BLaER1 (cell line): ENCODE measurements at regions not wholly inside any gene's neighbourhood (a gene's known extent, or its start where the extent isn't known, plus 50 kb on each side); places are given as distances from the start of the nearest gene placed in this dataset.

Source experiments
- H3K27ac ChIP-seq: shearing (Covaris generic); formaldehyde crosslinking; 2 replicates; pipeline ENCODE4 v1.8.1; 2022
- H3K27me3 ChIP-seq: shearing (Covaris generic); formaldehyde crosslinking; 2 replicates; pipeline ENCODE4 v1.8.1; 2022
- H3K36me3 ChIP-seq: shearing (Covaris generic); formaldehyde crosslinking; 2 replicates; pipeline ENCODE4 v1.8.1; 2022
- H3K4me1 ChIP-seq: shearing (Covaris generic); formaldehyde crosslinking; 2 replicates; pipeline ENCODE4 v1.8.1; 2022
- H3K4me2 ChIP-seq: shearing (Covaris generic); formaldehyde crosslinking; 2 replicates; pipeline ENCODE4 v1.8.1; 2022
- H3K4me3 ChIP-seq: shearing (Covaris generic); formaldehyde crosslinking; 2 replicates; pipeline ENCODE4 v1.8.1; 2022
- H3K9ac ChIP-seq: shearing (Covaris generic); formaldehyde crosslinking; 2 replicates; pipeline ENCODE4 v1.8.1; 2022
- H3K9me3 ChIP-seq: shearing (Covaris generic); formaldehyde crosslinking; 2 replicates; pipeline ENCODE4 v1.8.1; 2022
- H4K20me1 ChIP-seq: shearing (Covaris generic); formaldehyde crosslinking; 2 replicates; pipeline ENCODE4 v1.8.1; 2022
- Cebpa-rat ChIP-seq: shearing (Covaris generic); IDR thresholded peaks from 2 replicates; pipeline ENCODE4 v1.8.1; 2022

GRCh38 chr9:17846948-17847655 is 268.2 kb downstream of the SH3GL2 start:
- H4K20me1 ChIP-seq = no peaks in the 10 kb centered on the region
- H3K36me3 ChIP-seq = no peaks in the 10 kb centered on the region
- H3K9ac ChIP-seq = no peak overlapping the region
- peaks cover 31% of the 10 kb centered on the region for H3K9me3 ChIP-seq
- H3K27me3 ChIP-seq = no peaks in the 10 kb centered on the region
- H3K4me3 ChIP-seq = no peak overlapping the region
- no peak overlapping the region for H3K4me2 ChIP-seq
- no peaks in the 10 kb centered on the region for H3K4me1 ChIP-seq
- TF ChIP-seq Cebpa-rat = no peak
- no peak overlapping the region for H3K27ac ChIP-seq

GRCh38 chr9:17847908-17848307 is 269.0 kb downstream of the SH3GL2 start:
- H3K36me3 ChIP-seq = no peaks in the 10 kb centered on the region
- no peaks in the 10 kb centered on the region for H4K20me1 ChIP-seq
- H3K4me1 ChIP-seq = no peaks in the 10 kb centered on the region
- H3K27me3 ChIP-seq = no peaks in the 10 kb centered on the region
- H3K4me2 ChIP-seq = no peak overlapping the region
- H3K9me3 ChIP-seq = peaks cover 31% of the 10 kb centered on the region
- TF ChIP-seq Cebpa-rat = no peak
- H3K27ac ChIP-seq = no peak overlapping the region
- no peak overlapping the region for H3K4me3 ChIP-seq
- no peak overlapping the region for H3K9ac ChIP-seq

- no peaks in the 10 kb centered on the region for H3K36me3 ChIP-seq
Observed at GRCh38 chr9:17852108-17852507, 273.2 kb downstream of the SH3GL2 start.

GRCh38 chr9:17854487-17854886 is 275.6 kb downstream of the SH3GL2 start:
- Histone ChIP-seq H4K20me1 (no peaks in the 10 kb centered on the region), H3K9ac (no peak overlapping the region), H3K4me3 (no peak overlapping the region), H3K9me3 (no peaks in the 10 kb centered on the region), H3K4me1 (no peaks in the 10 kb centered on the region), H3K27ac (no peak overlapping the region), H3K27me3 (no peaks in the 10 kb centered on the region), H3K4me2 (no peak overlapping the region), H3K36me3 (no peaks in the 10 kb centered on the region)
- no peak for TF ChIP-seq Cebpa-rat

More at GRCh38 chr9:17852108-17852507, 273.2 kb downstream of the SH3GL2 start:
- Histone ChIP-seq H3K4me3 (no peak overlapping the region), H3K27ac (no peak overlapping the region), H3K4me1 (no peaks in the 10 kb centered on the region), H4K20me1 (no peaks in the 10 kb centered on the region), H3K9ac (no peak overlapping the region), H3K9me3 (no peaks in the 10 kb centered on the region), H3K27me3 (no peaks in the 10 kb centered on the region), H3K4me2 (no peak overlapping the region)
- TF ChIP-seq Cebpa-rat = no peak

- no peak overlapping the region for H3K9ac ChIP-seq
- no peak overlapping the region for H3K4me2 ChIP-seq
- H3K36me3 ChIP-seq = no peaks in the 10 kb centered on the region
- no peaks in the 10 kb centered on the region for H3K27me3 ChIP-seq
- H4K20me1 ChIP-seq = no peaks in the 10 kb centered on the region
- H3K27ac ChIP-seq = no peak overlapping the region
- no peaks in the 10 kb centered on the region for H3K4me1 ChIP-seq
- H3K4me3 ChIP-seq = no peak overlapping the region
- no peaks in the 10 kb centered on the region for H3K9me3 ChIP-seq
- no peak for TF ChIP-seq Cebpa-rat
Observed at GRCh38 chr9:17856995-17857394, 278.1 kb downstream of the SH3GL2 start.

GRCh38 chr9:17859228-17859627 is 280.4 kb downstream of the SH3GL2 start:
- no peak for TF ChIP-seq Cebpa-rat
- Histone ChIP-seq H3K9me3 (no peaks in the 10 kb centered on the region), H3K4me3 (no peak overlapping the region), H3K27me3 (no peaks in the 10 kb centered on the region), H4K20me1 (no peaks in the 10 kb centered on the region), H3K4me1 (peaks cover 9% of the 10 kb centered on the region; the same call in 1 of the 2 replicates), H3K27ac (no peak overlapping the region), H3K36me3 (no peaks in the 10 kb centered on the region), H3K9ac (no peak overlapping the region), H3K4me2 (no peak overlapping the region)

- Histone ChIP-seq H3K4me1 (peaks cover 9% of the 10 kb centered on the region; the same call in 1 of the 2 replicates), H4K20me1 (no peaks in the 10 kb centered on the region), H3K36me3 (no peaks in the 10 kb centered on the region), H3K27me3 (no peaks in the 10 kb centered on the region), H3K9me3 (no peaks in the 10 kb centered on the region), H3K4me3 (no peak overlapping the region), H3K9ac (no peak overlapping the region), H3K4me2 (no peak overlapping the region), H3K27ac (no peak overlapping the region)
- no peak for TF ChIP-seq Cebpa-rat
Observed at GRCh38 chr9:17859987-17860386, 281.1 kb downstream of the SH3GL2 start.

GRCh38 chr9:17862101-17862500 is 283.2 kb downstream of the SH3GL2 start:
- H3K4me1 ChIP-seq = peaks cover 9% of the 10 kb centered on the region; the same call in 1 of the 2 replicates
- H3K4me2 ChIP-seq = no peak overlapping the region
- no peaks in the 10 kb centered on the region for H4K20me1 ChIP-seq
- no peak overlapping the region for H3K4me3 ChIP-seq
- H3K27ac ChIP-seq = no peak overlapping the region
- H3K27me3 ChIP-seq = no peaks in the 10 kb centered on the region
- no peaks in the 10 kb centered on the region for H3K36me3 ChIP-seq
- H3K9ac ChIP-seq = no peak overlapping the region
- no peak for TF ChIP-seq Cebpa-rat
- no peaks in the 10 kb centered on the region for H3K9me3 ChIP-seq

GRCh38 chr9:17862629-17863028 is 283.8 kb downstream of the SH3GL2 start:
- Histone ChIP-seq H3K4me2 (no peak overlapping the region), H3K9me3 (no peaks in the 10 kb centered on the region), H3K9ac (no peak overlapping the region), H3K36me3 (no peaks in the 10 kb centered on the region), H4K20me1 (no peaks in the 10 kb centered on the region), H3K27ac (no peak overlapping the region), H3K4me1 (peaks cover 9% of the 10 kb centered on the region; the same call in 1 of the 2 replicates), H3K4me3 (no peak overlapping the region), H3K27me3 (no peaks in the 10 kb centered on the region)
- no peak for TF ChIP-seq Cebpa-rat

GRCh38 chr9:17863213-17863883 is 284.5 kb downstream of the SH3GL2 start:
- no peak overlapping the region for H3K4me3 ChIP-seq
- H4K20me1 ChIP-seq = no peaks in the 10 kb centered on the region
- H3K27me3 ChIP-seq = no peaks in the 10 kb centered on the region
- peak overlapping the region; percentile 11; the same call in 1 of the 2 replicates for H3K4me2 ChIP-seq
- peaks cover 9% of the 10 kb centered on the region; the same call in 1 of the 2 replicates for H3K4me1 ChIP-seq
- TF ChIP-seq Cebpa-rat = no peak
- no peaks in the 10 kb centered on the region for H3K36me3 ChIP-seq
- H3K9ac ChIP-seq = no peak overlapping the region
- H3K9me3 ChIP-seq = no peaks in the 10 kb centered on the region
- no peak overlapping the region for H3K27ac ChIP-seq
